H1 (cell line): ENCODE measurements at regions not wholly inside any gene's neighbourhood (a gene's known extent, or its start where the extent isn't known, plus 50 kb on each side); places are given as distances from the start of the nearest gene placed in this dataset.

Source experiments
- CEBPB ChIP-seq: IDR thresholded peaks from 2 replicates; pipeline ENCODE4 v1.6.1; 2012; ENCODE audit warnings: low read depth, low read length
- EGR1 ChIP-seq: IDR thresholded peaks from 2 replicates; pipeline ENCODE4 v1.6.1; 2011; ENCODE audit warnings: low read depth, low read length, borderline replicate concordance
- FOSL1 ChIP-seq: IDR thresholded peaks from 2 replicates; pipeline ENCODE4 v1.6.1; 2011; ENCODE audit warnings: mild to moderate bottlenecking, low read depth, low read length, moderate library complexity; ENCODE audit not compliant: insufficient read depth
- KDM4A ChIP-seq: IDR thresholded peaks from one replicate; pipeline ENCODE4 v1.7.1; 2012; ENCODE audit warnings: low read depth, mild to moderate bottlenecking, moderate library complexity, low read length, inconsistent platforms; ENCODE audit not compliant: severe bottlenecking
- KDM5A ChIP-seq: fragments of 200-600 bp; IDR thresholded peaks from 2 replicates; pipeline ENCODE4 v1.7.1; 2012; ENCODE audit warnings: mild to moderate bottlenecking, low read length, inconsistent platforms, mixed read lengths
- SP2 ChIP-seq: IDR thresholded peaks from 2 replicates; pipeline ENCODE4 v1.6.1; 2012; ENCODE audit warnings: mild to moderate bottlenecking, low read length, inconsistent platforms

- TF ChIP-seq EGR1: no peak
- TF ChIP-seq SP2: no peak
- no peak for TF ChIP-seq FOSL1
- TF ChIP-seq CEBPB: no peak
- no peak for TF ChIP-seq KDM4A
- no peak for TF ChIP-seq KDM5A
Measured at GRCh38 chr10:52452600-52453493, 138.8 kb downstream of the DKK1 start (continued).
